ENCODE measurements at regions not wholly inside any gene's neighbourhood (a gene's known extent, or its start where the extent isn't known, plus 50 kb on each side); places are given as distances from the start of the nearest gene placed in this dataset.
"Not testable (repeated sequence)": the region's sequence is repeated elsewhere in the genome, so short reads cannot be mapped to it uniquely, and the experiment has no call there.

GRCh38 chr7:110421490-110422241 lies 669.3 kb upstream of the LRRN3 start:
- ATAC-seq (no peak), DNase-seq (ENCODE audit: low spot score) (no peak), FAIRE-seq (no peak)
- TF ChIP-seq MAFK (conservative IDR thresholded peaks at IDR 0.05 in 1 of 2, IDR thresholded peaks at IDR 0.05 in 1 of 2; ENCODE audit: low read length in 2 of 2): peak in 1 of 2 experiments; percentile 25; a peak in 1 of 4 replicates
- TF ChIP-seq ZNF781 (CRISPR knock-in tag; IDR thresholded peaks at IDR 0.05; ENCODE audit: borderline replicate concordance, not compliant biosample characterization): no peak
- TF ChIP-seq SMARCC2 (IDR thresholded peaks at IDR 0.05): no peak
- no peak for TF ChIP-seq ZNF816 (CRISPR knock-in tag; IDR thresholded peaks at IDR 0.05; ENCODE audit: borderline replicate concordance)
- TF ChIP-seq MBNL3 (CRISPR knock-in tag; conservative IDR thresholded peaks at IDR 0.05): no peak
- TF ChIP-seq BHLHE40 (IDR thresholded peaks at IDR 0.05; ENCODE audit: low read length): no peak
- no peak overlapping the region for H3K4me2 ChIP-seq (ENCODE audit: low read depth, low read length)
- POLR2A ChIA-PET: no interaction called here
- H3K27me3 ChIP-seq (ENCODE audit: control insufficient read depth in 1 of 2, insufficient read depth in 2 of 2, low read length in 2 of 2): no peaks in the 10 kb centered on the region; a peak in 1 of 5 replicates
- H4K20me1 ChIP-seq (ENCODE audit: insufficient read depth, low read length): no peaks in the 10 kb centered on the region
- 30% methylated on average over 5 of the region's 5 CpGs for WGBS (ENCODE audit: low lambda C conversion rate)
- no TSS peak for BruUV-seq (replicated peaks)
- CTCF ChIA-PET (ENCODE audit: low intra/inter-chr PET ratio, low total read pairs): no interaction called here
- in situ Hi-C loops (cut with HindIII; ENCODE audit: extremely low pct_ligation_motif_present, low pct_unique_long_range_greater_than_20kb): no loop called here
- intact Hi-C loops (cut with micrococcal nuclease; ENCODE audit: unreplicated experiment): no loop called here
- no peaks in the 10 kb centered on the region for H3K79me2 ChIP-seq (ENCODE audit: insufficient read depth, low read length)
- H2AFZ ChIP-seq (ENCODE audit: low read length): no peak overlapping the region
- H3K27ac ChIP-seq (ENCODE audit: extremely low read length, insufficient read depth, low read length): no peak overlapping the region
- no peaks in the 10 kb centered on the region for H3K4me1 ChIP-seq (ENCODE audit: insufficient read depth, low read length)
- H3K9me3 ChIP-seq (ENCODE audit: low read length): no peaks in the 10 kb centered on the region
- no peak overlapping the region for H3K9ac ChIP-seq (ENCODE audit: insufficient read depth, low read depth, low read length)
- no peaks in the 10 kb centered on the region for H3K36me3 ChIP-seq (replicated peaks in 1 of 2; ENCODE audit: control insufficient read depth in 1 of 2, insufficient read depth in 2 of 2, low read length in 2 of 2)
- no peak overlapping the region for H3K4me3 ChIP-seq (replicated peaks in 1 of 3; ENCODE audit: insufficient read depth in 1 of 3, low read depth in 2 of 3, low read length in 3 of 3)

GRCh38 chr7:110432061-110432553 lies 658.8 kb upstream of the LRRN3 start:
- ChIA-PET POLR2A (no interaction called here), CTCF (ENCODE audit: low intra/inter-chr PET ratio, low total read pairs) (no interaction called here)
- Histone ChIP-seq H3K27me3 (ENCODE audit: control insufficient read depth in 1 of 2, insufficient read depth in 2 of 2, low read length in 2 of 2) (no peaks in the 10 kb centered on the region), H3K4me3 (replicated peaks in 1 of 3; ENCODE audit: insufficient read depth in 1 of 3, low read depth in 2 of 3, low read length in 3 of 3) (no peak overlapping the region), H3K36me3 (replicated peaks in 1 of 2; ENCODE audit: control insufficient read depth in 1 of 2, insufficient read depth in 2 of 2, low read length in 2 of 2) (no peaks in the 10 kb centered on the region), H4K20me1 (ENCODE audit: insufficient read depth, low read length) (no peaks in the 10 kb centered on the region), H3K4me1 (ENCODE audit: insufficient read depth, low read length) (no peaks in the 10 kb centered on the region), H3K4me2 (ENCODE audit: low read depth, low read length) (no peak overlapping the region), H3K27ac (ENCODE audit: extremely low read length, insufficient read depth, low read length) (no peak overlapping the region), H3K9ac (ENCODE audit: insufficient read depth, low read depth, low read length) (no peak overlapping the region), H3K79me2 (ENCODE audit: insufficient read depth, low read length) (no peaks in the 10 kb centered on the region), H3K9me3 (ENCODE audit: low read length) (no peaks in the 10 kb centered on the region), H2AFZ (ENCODE audit: low read length) (no peak overlapping the region)
- FAIRE-seq (no peak), DNase-seq (ENCODE audit: low spot score) (no peak), ATAC-seq (no peak)
- TF ChIP-seq ZNF589 (CRISPR knock-in tag; conservative IDR thresholded peaks at IDR 0.05) (no peak), ZNF362 (CRISPR knock-in tag; IDR thresholded peaks at IDR 0.05; ENCODE audit: borderline replicate concordance) (no peak), ZMYM2 (CRISPR knock-in tag; IDR thresholded peaks at IDR 0.05) (no peak)
- no TSS peak for BruUV-seq (replicated peaks)
- in situ Hi-C loops (cut with HindIII; ENCODE audit: extremely low pct_ligation_motif_present, low pct_unique_long_range_greater_than_20kb) (loop anchor here (25.0 kb wide), 1 partner anchor 595 kb away; no protein-coding TSS in a partner anchor), intact Hi-C loops (cut with micrococcal nuclease; ENCODE audit: unreplicated experiment) (no loop called here)
- WGBS (ENCODE audit: low lambda C conversion rate): 56% methylated on average over 8 of the region's 8 CpGs

- POLR2A ChIA-PET; intact Hi-C loops (cut with micrococcal nuclease; ENCODE audit: unreplicated experiment); H3K27me3 ChIP-seq (ENCODE audit: control insufficient read depth in 1 of 2, insufficient read depth in 2 of 2, low read length in 2 of 2); H3K4me2 ChIP-seq (ENCODE audit: low read depth, low read length); H3K36me3 ChIP-seq (replicated peaks in 1 of 2; ENCODE audit: control insufficient read depth in 1 of 2, insufficient read depth in 2 of 2, low read length in 2 of 2); H4K20me1 ChIP-seq (ENCODE audit: insufficient read depth, low read length); FAIRE-seq; DNase-seq (ENCODE audit: low spot score); H3K79me2 ChIP-seq (ENCODE audit: insufficient read depth, low read length); H3K4me1 ChIP-seq (ENCODE audit: insufficient read depth, low read length); H2AFZ ChIP-seq (ENCODE audit: low read length); H3K4me3 ChIP-seq (replicated peaks in 1 of 3; ENCODE audit: insufficient read depth in 1 of 3, low read depth in 2 of 3, low read length in 3 of 3); BruUV-seq (replicated peaks); ATAC-seq; CTCF ChIA-PET (ENCODE audit: low intra/inter-chr PET ratio, low total read pairs); H3K9ac ChIP-seq (ENCODE audit: insufficient read depth, low read depth, low read length); H3K27ac ChIP-seq (ENCODE audit: extremely low read length, insufficient read depth, low read length); H3K9me3 ChIP-seq (ENCODE audit: low read length): not testable (repeated sequence)
- 55% methylated on average over 2 of the region's 2 CpGs for WGBS (ENCODE audit: low lambda C conversion rate)
- in situ Hi-C loops (cut with HindIII; ENCODE audit: extremely low pct_ligation_motif_present, low pct_unique_long_range_greater_than_20kb): loop anchor here (25.0 kb wide), 1 partner anchor 602 kb away; no protein-coding TSS in a partner anchor
Measured at GRCh38 chr7:110438926-110439325, 652.0 kb upstream of the LRRN3 start.
